GM23248 (cell line): ENCODE measurements at regions not wholly inside any gene's neighbourhood (a gene's known extent, or its start where the extent isn't known, plus 50 kb on each side); places are given as distances from the start of the nearest gene placed in this dataset.

ENCODE experiments used
- DNase-seq: peaks from one replicate; pipeline ENCODE4 v3.0.0-alpha.2; 2015
- H2AFZ ChIP-seq: fragments of 200-600 bp; sonication (generic); 2 replicates; pipeline ENCODE4 v1.6.1; 2016; ENCODE audit warnings: antibody characterized with exemption
- H3F3A ChIP-seq: fragments of 200-600 bp; sonication (generic); 2 replicates; pipeline ENCODE4 v1.6.1; 2016; ENCODE audit warnings: mild to moderate bottlenecking, antibody characterized with exemption, mixed run types; ENCODE audit not compliant: insufficient read depth
- H3K27ac ChIP-seq: fragments of 200-600 bp; sonication (generic); 2 replicates; pipeline ENCODE4 v1.5.1; 2016; ENCODE audit warnings: mild to moderate bottlenecking
- H3K27me3 ChIP-seq: fragments of 200-600 bp; sonication (generic); replicated peaks from 2 replicates; pipeline ENCODE4 v1.6.1; 2016; ENCODE audit warnings: mild to moderate bottlenecking; ENCODE audit not compliant: insufficient read depth
- H3K36me3 ChIP-seq: fragments of 200-600 bp; sonication (generic); 2 replicates; pipeline ENCODE4 v1.6.1; 2016; ENCODE audit warnings: low read depth, mild to moderate bottlenecking
- H3K4me1 ChIP-seq: fragments of 200-600 bp; sonication (generic); 2 replicates; pipeline ENCODE4 v1.6.1; 2016; ENCODE audit warnings: mild to moderate bottlenecking; ENCODE audit not compliant: insufficient read depth
- H3K4me2 ChIP-seq: fragments of 200-600 bp; sonication (generic); one replicate; pipeline ENCODE4 v1.6.1; 2016; ENCODE audit warnings: mild to moderate bottlenecking; ENCODE audit not compliant: unreplicated experiment
- H3K4me3 ChIP-seq: fragments of 200-600 bp; sonication (generic); 2 replicates; pipeline ENCODE4 v1.5.1; 2016; ENCODE audit warnings: mild to moderate bottlenecking
- H3K79me2 ChIP-seq: fragments of 200-600 bp; sonication (generic); 2 replicates; pipeline ENCODE4 v1.6.1; 2016; ENCODE audit warnings: mild to moderate bottlenecking; ENCODE audit not compliant: insufficient read depth
- H3K9ac ChIP-seq: fragments of 200-600 bp; sonication (generic); 2 replicates; pipeline ENCODE4 v1.6.1; 2016; ENCODE audit warnings: mild to moderate bottlenecking
- H3K9me2 ChIP-seq: fragments of 200-600 bp; sonication (generic); 2 replicates; pipeline ENCODE4 v1.6.1; 2016; ENCODE audit warnings: mixed run types, mild to moderate bottlenecking, moderate library complexity; ENCODE audit not compliant: insufficient read depth
- H3K9me3 ChIP-seq: fragments of 200-600 bp; sonication (generic); one replicate; pipeline ENCODE4 v1.6.1; 2017; ENCODE audit warnings: low read depth
- H4K20me1 ChIP-seq: fragments of 200-600 bp; sonication (generic); 2 replicates; pipeline ENCODE4 v1.6.0; 2016; ENCODE audit not compliant: insufficient read depth
- EZH2 ChIP-seq: fragments of 200-600 bp; sonication (generic); IDR thresholded peaks from 2 replicates; pipeline ENCODE4 v1.6.1; 2018; ENCODE audit warnings: antibody characterized with exemption, mild to moderate bottlenecking; ENCODE audit not compliant: insufficient read depth, poor library complexity, severe bottlenecking
- EZH2phosphoT487 ChIP-seq: fragments of 200-600 bp; sonication (generic); IDR thresholded peaks from 2 replicates; pipeline ENCODE4 v1.6.1; 2018; ENCODE audit warnings: antibody characterized with exemption, moderate library complexity, mild to moderate bottlenecking, low read depth; ENCODE audit not compliant: insufficient read depth
- WGBS, 2 experiments: methylation state at CpG; one replicate each; pipeline ENCODE4 v1.1.6; 2015 to 2017; ENCODE audit warnings: low lambda C conversion rate in 2 of 2, low coverage in 1 of 2; ENCODE audit errors: missing lambda C conversion rate in 2 of 2; 5-methylcytosine and 5-hydroxymethylcytosine counted together
- in situ Hi-C: fragments of 300-500 bp; cut with MboI; formaldehyde crosslinking; loops from 2 replicates; pipeline ENCODE4 v1.15.0; 2020

- Histone ChIP-seq H4K20me1 (no peaks in the 10 kb centered on the region), H3K9me3 (no peaks in the 10 kb centered on the region), H3K9me2 (no peaks in the 10 kb centered on the region), H3K36me3 (no peaks in the 10 kb centered on the region), H3K27ac (no peak overlapping the region), H3K4me2 (no peak overlapping the region), H3K4me3 (no peak overlapping the region), H3K4me1 (peaks cover 5% of the 10 kb centered on the region; the same call in 1 of the 2 replicates), H2AFZ (no peak overlapping the region), H3F3A (peaks cover 5% of the 10 kb centered on the region; the same call in 1 of the 2 replicates), H3K79me2 (no peaks in the 10 kb centered on the region), H3K27me3 (no peaks in the 10 kb centered on the region), H3K9ac (no peak overlapping the region)
- TF ChIP-seq EZH2phosphoT487 (no peak), EZH2 (no peak)
- in situ Hi-C loops = no loop called here
- WGBS, 2 experiments = 66 to 75% methylated on average over 2 of the region's 2 CpGs
- no peak for DNase-seq
Observed at GRCh38 chr10:117666965-117667364, 124.4 kb downstream of the EMX2 start.

GRCh38 chr10:117667831-117668230 is 125.3 kb downstream of the EMX2 start:
- peaks cover 5% of the 10 kb centered on the region; the same call in 1 of the 2 replicates for H3F3A ChIP-seq
- H3K9me3 ChIP-seq = no peaks in the 10 kb centered on the region
- no peak overlapping the region for H3K9ac ChIP-seq
- WGBS, 2 experiments = 92 to 95% methylated on average over 5 to 6 of the region's 6 CpGs
- H3K4me1 ChIP-seq = peaks cover 5% of the 10 kb centered on the region; the same call in 1 of the 2 replicates
- no peak for TF ChIP-seq EZH2phosphoT487
- no peak for TF ChIP-seq EZH2
- H3K4me2 ChIP-seq = no peak overlapping the region
- in situ Hi-C loops = no loop called here
- no peak overlapping the region for H3K27ac ChIP-seq
- H3K27me3 ChIP-seq = no peaks in the 10 kb centered on the region
- no peak overlapping the region for H2AFZ ChIP-seq
- H3K9me2 ChIP-seq = no peaks in the 10 kb centered on the region
- H4K20me1 ChIP-seq = no peaks in the 10 kb centered on the region
- no peaks in the 10 kb centered on the region for H3K36me3 ChIP-seq
- H3K4me3 ChIP-seq = no peak overlapping the region
- H3K79me2 ChIP-seq = no peaks in the 10 kb centered on the region
- no peak for DNase-seq

GRCh38 chr10:117668327-117669008 is 125.9 kb downstream of the EMX2 start:
- TF ChIP-seq EZH2 (no peak), EZH2phosphoT487 (no peak)
- no peaks in the 10 kb centered on the region for H3K27me3 ChIP-seq
- H3F3A ChIP-seq = peaks cover 1% of the 10 kb centered on the region; the same call in 1 of the 2 replicates
- in situ Hi-C loops = no loop called here
- no peak overlapping the region for H3K4me2 ChIP-seq
- H3K79me2 ChIP-seq = no peaks in the 10 kb centered on the region
- no peak overlapping the region for H3K4me3 ChIP-seq
- H3K9me2 ChIP-seq = no peaks in the 10 kb centered on the region
- no peaks in the 10 kb centered on the region for H3K36me3 ChIP-seq
- no peak overlapping the region for H3K9ac ChIP-seq
- peaks cover 3% of the 10 kb centered on the region; the same call in 1 of the 2 replicates for H3K4me1 ChIP-seq
- peak; percentile 29 for DNase-seq
- no peak overlapping the region for H3K27ac ChIP-seq
- 62 to 63% methylated on average over 2 of the region's 2 CpGs for WGBS, 2 experiments
- H2AFZ ChIP-seq = no peak overlapping the region
- no peaks in the 10 kb centered on the region for H3K9me3 ChIP-seq
- no peaks in the 10 kb centered on the region for H4K20me1 ChIP-seq

GRCh38 chr10:117669122-117669521 is 126.6 kb downstream of the EMX2 start:
- Histone ChIP-seq H3K9ac (no peak overlapping the region), H3K79me2 (no peaks in the 10 kb centered on the region), H3K9me3 (no peaks in the 10 kb centered on the region), H3F3A (no peaks in the 10 kb centered on the region), H3K4me3 (no peak overlapping the region), H3K4me1 (0 out of 2 replicates have a peak, but pooled peaks cover 5% of the 10 kb centered on the region), H3K4me2 (no peak overlapping the region), H3K9me2 (no peaks in the 10 kb centered on the region), H3K36me3 (no peaks in the 10 kb centered on the region), H3K27ac (no peak overlapping the region), H3K27me3 (no peaks in the 10 kb centered on the region), H4K20me1 (no peaks in the 10 kb centered on the region), H2AFZ (no peak overlapping the region)
- TF ChIP-seq EZH2phosphoT487 = no peak
- no peak for TF ChIP-seq EZH2
- 73 to 84% methylated on average over 5 to 6 of the region's 6 CpGs for WGBS, 2 experiments
- no peak for DNase-seq
- in situ Hi-C loops = no loop called here
